Activated T-cell treated with anti-CD3 and anti-CD28 coated beads for 4 hours (primary cell): ENCODE measurements at regions not wholly inside any gene's neighbourhood (a gene's known extent, or its start where the extent isn't known, plus 50 kb on each side); places are given as distances from the start of the nearest gene placed in this dataset.
"Not testable (repeated sequence)": the region's sequence is repeated elsewhere in the genome, so short reads cannot be mapped to it uniquely, and the experiment has no call there.

Experiments
- DNase-seq: peaks from one replicate; pipeline ENCODE4 v3.0.0-alpha.2; 2020

DNA sequence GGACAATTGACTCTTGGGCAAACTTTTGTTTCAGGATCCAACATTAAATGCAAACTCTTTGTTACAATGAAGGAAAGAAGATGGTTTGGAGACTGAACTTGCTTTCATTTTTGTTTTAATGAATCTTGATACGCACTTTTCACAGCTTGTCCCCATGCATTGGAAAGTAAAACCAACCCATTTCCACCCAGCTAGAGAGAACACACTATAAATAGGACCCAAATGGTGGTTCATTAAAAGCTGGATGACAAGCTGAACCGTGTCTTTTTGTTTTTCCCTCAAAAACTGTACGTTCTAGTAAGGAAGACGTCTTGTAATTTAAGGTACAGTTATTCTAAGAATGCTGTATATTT is 95.3 kb upstream of the EGFL6 start:
- DNase-seq = no peak

- no peak for DNase-seq
These were observed 95.8 kb upstream of the EGFL6 start for GRCh38 chrX:13473442-13474163.

- no peak for DNase-seq
These were observed 96.4 kb upstream of the EGFL6 start for GRCh38 chrX:13472975-13473374.

DNA sequence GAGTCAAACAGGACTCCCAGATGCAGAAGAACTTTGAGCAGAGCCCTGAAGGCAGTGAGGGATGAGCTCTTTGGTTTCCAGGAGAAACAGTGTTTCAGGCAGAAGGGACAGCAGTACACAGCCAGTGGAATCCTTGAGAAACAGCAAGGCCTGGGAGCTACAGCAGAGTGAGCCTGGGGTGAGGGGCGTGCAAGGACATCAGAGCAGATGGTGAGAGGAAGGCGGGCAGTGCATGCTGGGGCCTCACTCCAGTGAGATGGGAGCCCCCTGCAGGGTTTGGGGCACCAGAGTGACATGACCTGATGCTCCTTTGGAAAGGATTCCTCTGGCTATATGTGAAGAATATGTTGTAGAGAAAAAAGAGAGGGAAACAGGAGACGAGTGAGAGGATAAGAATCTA is 98.1 kb upstream of the EGFL6 start:
- DNase-seq = no peak

DNA sequence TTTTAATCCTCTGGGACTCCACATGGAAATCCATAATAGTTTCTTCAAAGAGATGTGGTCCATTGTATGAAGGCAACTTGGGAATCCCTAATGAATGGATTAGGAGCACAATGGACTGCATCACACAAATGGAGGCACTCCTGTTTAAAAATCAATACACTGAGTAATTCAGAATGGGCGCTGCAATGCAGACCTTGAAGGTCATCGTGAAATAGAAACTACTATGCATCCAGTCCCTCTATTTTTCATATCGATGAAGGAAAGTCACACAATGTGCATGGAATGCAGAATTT is 98.8 kb upstream of the EGFL6 start:
- DNase-seq = no peak

GRCh38 chrX:13469963-13470684 is 99.3 kb upstream of the EGFL6 start:
- DNase-seq = no peak

- no peak for DNase-seq
These were observed 101.3 kb upstream of the EGFL6 start for GRCh38 chrX:13468096-13468495.

DNA sequence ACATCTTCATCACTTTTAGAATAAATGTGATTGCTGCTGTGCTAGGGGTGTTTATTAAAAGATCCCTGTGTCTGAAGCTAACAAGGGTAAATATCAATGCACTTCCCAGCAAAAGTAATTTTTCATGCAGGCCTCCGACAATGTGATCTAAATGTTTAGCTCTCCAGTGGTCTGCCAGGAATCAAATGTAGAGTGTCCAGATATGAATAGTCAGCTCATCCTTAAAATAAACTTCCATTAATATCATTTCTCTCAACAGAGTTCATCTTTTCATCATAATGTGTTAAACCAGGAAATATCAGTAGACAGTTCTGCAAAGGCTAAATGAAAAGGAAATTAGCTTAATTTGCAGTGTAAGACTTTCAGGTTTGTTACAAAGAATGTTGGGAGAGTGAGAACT is 102.2 kb upstream of the EGFL6 start:
- DNase-seq = no peak

DNA sequence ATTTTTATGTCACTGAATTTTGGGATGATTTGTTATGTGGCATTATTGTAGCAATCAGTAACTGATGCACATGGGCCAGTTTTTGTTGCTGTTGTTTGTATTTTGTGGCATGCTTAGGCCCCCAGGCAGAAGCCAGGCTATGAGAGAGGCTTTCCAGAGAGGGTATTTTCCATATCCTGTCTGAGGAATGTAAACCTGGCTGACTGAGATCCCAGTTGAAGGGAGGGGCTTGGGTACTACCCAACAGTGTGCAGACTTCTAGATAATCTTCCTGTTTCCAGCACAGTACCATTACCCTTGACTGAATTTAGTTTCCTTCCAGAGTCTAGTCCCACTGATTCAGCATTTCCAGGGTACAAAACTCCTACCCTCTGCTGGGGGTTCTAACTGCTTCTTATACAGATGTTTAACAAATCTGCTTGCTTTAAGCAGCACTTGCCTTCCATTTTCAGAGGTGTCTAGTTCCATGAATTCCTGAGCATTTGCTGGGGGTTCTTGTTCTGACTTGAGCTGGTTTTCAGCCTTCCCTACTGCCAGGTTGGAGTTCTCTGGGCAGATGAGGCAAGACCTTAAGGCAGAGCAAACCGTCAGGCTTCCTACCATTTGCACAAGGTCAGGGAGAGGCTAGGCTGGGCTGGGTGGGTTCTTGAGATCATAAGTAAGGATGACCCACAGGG is 104.7 kb upstream of the EGFL6 start:
- DNase-seq = no peak

DNA sequence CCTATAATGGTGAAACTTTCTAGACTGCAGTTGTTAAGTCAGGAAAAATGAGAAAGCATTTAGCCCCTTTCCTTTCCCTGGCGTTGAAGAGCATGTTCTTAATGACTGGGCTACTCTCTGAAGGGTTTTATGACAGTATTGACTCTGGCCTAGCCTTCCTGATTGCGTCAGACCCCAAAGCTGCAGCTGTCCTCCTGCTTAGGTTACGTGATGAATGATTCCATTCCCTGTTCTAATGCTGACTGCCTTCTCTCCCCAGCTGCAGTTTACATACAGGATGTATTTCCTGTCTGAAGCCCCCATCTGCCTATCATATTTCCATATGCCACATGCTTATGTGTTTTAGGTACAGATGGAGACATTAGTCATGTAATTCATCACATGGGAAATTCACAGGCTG is 105.8 kb upstream of the EGFL6 start:
- DNase-seq = no peak

- DNase-seq = no peak
These were observed 117.1 kb upstream of the EGFL6 start for GRCh38 chrX:13452283-13452682.

DNA sequence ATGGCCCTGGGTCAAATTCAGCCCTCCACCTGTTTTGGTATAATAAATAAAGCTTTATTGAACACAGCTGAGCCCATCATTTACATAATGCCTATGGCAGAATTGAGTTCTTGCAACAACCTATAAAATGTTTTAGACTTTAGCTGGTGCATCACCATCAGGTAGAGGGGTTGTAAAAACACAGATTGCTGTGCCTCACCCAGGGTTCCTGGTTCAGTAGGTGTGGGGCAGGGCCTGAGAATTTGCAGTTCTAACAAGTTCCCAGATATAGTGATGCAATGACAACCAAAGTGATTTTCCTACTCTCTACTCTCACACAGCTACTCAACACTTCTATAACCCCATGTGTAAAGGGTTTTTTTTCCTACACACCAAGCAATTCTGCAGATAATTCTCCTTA is 120.0 kb upstream of the EGFL6 start:
- DNase-seq = no peak

GRCh38 chrX:13448941-13449340 is 120.5 kb upstream of the EGFL6 start:
- DNase-seq = no peak

DNA sequence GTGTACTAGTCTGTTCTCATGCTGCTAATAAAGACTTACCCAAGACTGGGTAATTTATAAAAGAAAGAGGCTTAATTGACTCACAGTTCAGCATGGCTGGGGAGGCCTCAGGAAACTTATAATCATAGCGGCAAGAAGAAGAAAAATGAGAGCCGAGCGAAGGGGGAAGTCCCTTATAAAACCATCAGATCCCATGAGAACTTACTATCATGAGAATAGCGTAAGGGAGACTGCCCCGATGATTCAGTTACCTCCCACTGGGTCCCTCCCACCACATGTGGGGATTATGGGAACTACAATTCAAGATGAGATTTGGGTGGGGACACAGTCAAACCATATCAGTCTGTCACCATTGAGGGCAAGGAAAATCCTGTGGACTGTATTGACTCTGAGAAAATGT is 121.8 kb upstream of the ATXN3L start:
- DNase-seq = not testable (repeated sequence)

- DNase-seq = no peak
These were observed 120.3 kb upstream of the ATXN3L start for GRCh38 chrX:13440176-13440575.

- DNase-seq = no peak
These were observed 113.4 kb upstream of the ATXN3L start for GRCh38 chrX:13433298-13433605.

DNA sequence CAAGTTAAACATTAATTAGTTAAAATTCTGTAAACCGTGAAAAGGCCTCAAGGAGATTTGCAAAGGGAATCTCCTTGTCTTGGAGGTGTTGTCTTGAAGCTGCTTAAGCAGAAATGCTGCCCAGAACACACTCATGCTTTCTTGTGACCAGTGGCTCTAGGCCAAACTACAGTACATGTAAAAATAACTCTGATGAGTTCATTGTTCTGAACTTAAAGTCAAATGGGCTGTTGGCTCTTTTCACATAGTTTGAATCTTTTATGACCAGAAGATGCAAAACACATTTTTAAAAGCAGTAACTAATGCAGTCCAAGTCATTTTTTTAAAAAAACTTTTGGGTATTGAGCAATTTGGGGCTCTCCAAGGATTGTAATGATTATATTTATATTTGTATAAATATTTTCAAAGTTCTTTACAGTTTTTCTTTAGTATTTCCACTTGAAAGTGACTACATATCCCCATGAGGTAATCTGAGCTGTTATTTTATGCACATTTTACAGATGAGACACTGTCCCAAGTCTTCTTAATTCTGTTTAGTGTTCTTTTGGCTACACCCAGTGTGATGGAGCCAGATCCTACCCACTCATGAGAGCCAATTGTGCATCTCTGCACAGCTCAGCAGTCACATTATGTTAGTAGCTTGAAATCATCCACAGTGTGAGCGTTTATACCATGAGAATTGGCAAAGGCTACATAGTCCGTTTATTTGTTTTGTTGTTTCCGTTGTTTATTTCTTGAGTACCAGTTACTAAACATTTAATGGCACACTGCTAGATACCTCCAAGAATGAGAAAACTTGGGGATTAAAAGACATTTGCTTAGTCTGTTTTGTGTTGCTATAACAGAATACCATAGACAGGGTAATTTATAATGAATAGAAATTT is 112.8 kb upstream of the ATXN3L start:
- no peak for DNase-seq

DNA sequence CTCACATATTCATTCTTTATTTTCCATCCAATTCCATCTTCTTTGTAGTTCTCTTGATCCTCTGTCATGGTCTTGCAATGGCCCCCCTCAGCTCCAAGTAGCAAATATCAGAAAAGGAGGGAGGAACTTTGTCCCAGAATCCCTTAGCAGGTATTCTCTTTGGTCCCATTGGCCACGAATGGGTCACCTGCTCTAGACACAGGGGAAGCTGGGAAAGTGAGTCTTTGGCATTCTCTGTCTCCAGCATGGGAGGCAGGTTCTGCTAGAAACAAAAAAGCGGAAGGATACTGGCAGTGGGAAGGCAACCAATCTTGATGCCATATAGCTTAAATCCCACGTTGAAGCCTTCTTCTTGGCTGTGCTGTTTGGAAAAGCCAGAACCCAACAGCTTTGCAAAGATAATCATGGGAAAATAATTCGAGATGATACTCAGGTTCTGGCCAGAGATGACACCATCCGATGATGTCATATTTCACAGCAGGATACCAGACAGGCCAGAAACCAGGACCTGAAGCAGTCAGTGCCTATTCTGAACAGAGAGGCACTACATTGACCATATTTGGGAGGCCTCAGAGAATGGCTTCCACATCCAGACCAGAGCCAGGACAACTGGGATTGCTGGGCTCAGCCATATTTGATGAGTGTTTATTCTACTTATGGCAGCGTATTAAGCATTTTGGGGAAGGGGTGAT is 110.4 kb upstream of the ATXN3L start:
- DNase-seq = no peak

- no peak for DNase-seq
These were observed 108.4 kb upstream of the ATXN3L start for GRCh38 chrX:13428053-13428786.

- no peak for DNase-seq
These were observed 107.7 kb upstream of the ATXN3L start for GRCh38 chrX:13427441-13428052.

DNA sequence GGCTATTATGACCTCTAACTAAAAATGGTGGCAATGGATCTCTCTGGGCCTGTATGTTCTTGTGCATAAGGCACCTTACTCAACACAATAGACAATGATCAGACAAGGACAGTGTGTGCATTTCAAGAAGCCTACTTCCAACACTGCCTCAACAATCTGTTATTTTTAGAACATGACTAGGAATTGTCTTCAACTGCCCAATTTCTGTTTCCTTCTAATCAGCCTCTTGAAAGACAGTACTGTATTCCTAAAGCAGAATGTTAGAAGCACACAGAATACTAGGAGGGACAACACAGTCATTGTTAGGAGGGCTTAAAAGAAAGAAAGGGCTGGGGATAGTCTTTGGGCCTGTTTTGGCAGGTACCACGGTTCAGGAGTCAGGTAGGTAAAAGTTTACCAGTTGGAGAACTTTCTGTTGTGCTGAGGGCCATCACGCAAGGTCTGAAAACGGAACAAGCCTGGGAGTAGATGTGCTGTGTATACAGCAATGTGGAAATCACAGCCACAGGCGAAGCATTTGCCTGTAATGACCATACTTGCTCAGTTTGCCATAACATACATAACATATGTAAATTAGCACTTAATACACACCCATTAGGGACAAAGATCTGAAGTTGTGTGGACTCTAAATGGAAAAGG is 100.8 kb upstream of the ATXN3L start:
- no peak for DNase-seq
